OCI-LY7 (cell line): ENCODE measurements at regions not wholly inside any gene's neighbourhood (a gene's known extent, or its start where the extent isn't known, plus 50 kb on each side); places are given as distances from the start of the nearest gene placed in this dataset.

Source experiments
- BruUV-seq: library from RNA; stranded (reverse); fragments of 400-500 nt; replicated peaks from 2 replicates; lab custom pipeline; 2021; lab: Mats Ljungman, UMichigan
- CTCF ChIA-PET: fragments of 300-600 bp; sonication (Branson Sonifier 250); formaldehyde crosslinking; loops from one replicate; lab custom pipeline; 2022; ENCODE audit warnings: antibody characterized with exemption; ENCODE audit not compliant: unreplicated experiment; lab: Charles Lee
- POLR2A ChIA-PET: fragments of 300-600 bp; sonication (Branson Sonifier 250); formaldehyde crosslinking; loops from one replicate; lab custom pipeline; 2022; ENCODE audit warnings: antibody characterized with exemption; lab: Charles Lee
- DNase-seq: peaks from one replicate; pipeline ENCODE4 v3.0.0-alpha.2; 2015; ENCODE audit warnings: low spot score
- H2AFZ ChIP-seq: fragments of 200-600 bp; sonication (generic), shearing (Covaris generic); 2 replicates; pipeline ENCODE4 v1.6.1; 2014; ENCODE audit warnings: mild to moderate bottlenecking, antibody characterized with exemption, low read length, moderate library complexity
- H3K27ac ChIP-seq: fragments of 200-600 bp; sonication (generic); 2 replicates; pipeline ENCODE4 v1.5.1; 2014; ENCODE audit warnings: mixed run types, low read depth, mild to moderate bottlenecking, moderate library complexity, low read length, inconsistent platforms; ENCODE audit not compliant: poor library complexity, severe bottlenecking
- H3K36me3 ChIP-seq: fragments of 200-600 bp; sonication (generic); 2 replicates; pipeline ENCODE4 v1.6.1; 2014; ENCODE audit warnings: mild to moderate bottlenecking, antibody characterized with exemption, low read length, moderate library complexity, mixed read lengths; ENCODE audit not compliant: insufficient read depth
- H3K4me1 ChIP-seq: fragments of 200-600 bp; sonication (generic); 2 replicates; pipeline ENCODE4 v1.5.1; 2014; ENCODE audit warnings: mild to moderate bottlenecking, low read length; ENCODE audit not compliant: insufficient read depth, poor library complexity, severe bottlenecking
- H3K4me2 ChIP-seq: fragments of 200-600 bp; sonication (generic); 2 replicates; pipeline ENCODE4 v1.6.1; 2014; ENCODE audit warnings: mild to moderate bottlenecking, low read length
- H3K4me3 ChIP-seq: fragments of 200-600 bp; sonication (generic); 2 replicates; pipeline ENCODE4 v1.5.1; 2014; ENCODE audit warnings: mild to moderate bottlenecking, low read depth, low read length; ENCODE audit not compliant: poor library complexity, severe bottlenecking
- H3K79me2 ChIP-seq: fragments of 200-600 bp; sonication (generic); 2 replicates; pipeline ENCODE4 v1.6.1; 2016; ENCODE audit warnings: low read depth, mild to moderate bottlenecking, low read length, moderate library complexity, mixed read lengths; ENCODE audit not compliant: insufficient read depth
- H3K9me2 ChIP-seq: fragments of 200-600 bp; sonication (generic); 2 replicates; pipeline ENCODE4 v1.6.1; 2016; ENCODE audit warnings: mild to moderate bottlenecking, low read length, mixed read lengths; ENCODE audit not compliant: insufficient read depth
- H3K9me3 ChIP-seq: fragments of 200-600 bp; sonication (generic); 2 replicates; pipeline ENCODE4 v1.6.1; 2014; ENCODE audit warnings: mild to moderate bottlenecking, mixed run types, low read length, mixed read lengths
- H4K20me1 ChIP-seq: fragments of 200-600 bp; sonication (generic); 2 replicates; pipeline ENCODE4 v1.6.1; 2014; ENCODE audit warnings: mild to moderate bottlenecking, antibody characterized with exemption, low read length, moderate library complexity, mixed read lengths; ENCODE audit not compliant: insufficient read depth
- EZH2phosphoT487 ChIP-seq: fragments of 200-600 bp; sonication (generic); IDR thresholded peaks from 2 replicates; pipeline ENCODE4 v1.6.1; 2018; ENCODE audit warnings: low read depth, borderline replicate concordance, mild to moderate bottlenecking, mixed run types, antibody characterized with exemption, low read length, moderate library complexity, mixed read lengths
- intact Hi-C: fragments of 100-400 bp; cut with micrococcal nuclease; formaldehyde crosslinking; loops from one replicate; pipeline ENCODE4 v1.10.0; 2022; ENCODE audit not compliant: unreplicated experiment
- TF ChIP-seq, protein P1 (sequence below): fragments of 200-600 bp; sonication (generic); conservative IDR thresholded peaks from 2 replicates; pipeline ENCODE4 v1.5.1; 2014; ENCODE audit warnings: mild to moderate bottlenecking, antibody characterized with exemption, low read length, moderate library complexity, mixed read lengths

DNA sequence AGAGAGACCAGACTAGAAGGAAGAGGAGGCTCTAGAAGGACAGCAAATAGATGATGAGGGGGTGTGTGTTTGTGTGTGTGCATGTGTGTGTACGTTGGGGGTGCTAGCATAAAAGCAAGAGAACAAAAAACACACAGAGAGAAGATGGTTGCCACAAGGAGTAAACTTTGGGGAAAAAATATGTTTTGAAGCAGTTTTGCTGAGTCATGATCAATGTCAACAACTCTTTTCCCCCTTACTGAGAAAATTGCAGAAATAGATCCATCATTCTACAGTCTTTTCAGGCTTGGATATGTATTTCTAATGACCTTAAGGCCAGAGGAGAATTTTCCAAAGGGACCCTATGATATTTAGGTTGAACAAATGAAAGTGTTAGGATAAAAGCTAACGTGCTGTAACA is 89.0 kb upstream of the NHS start:
- ChIA-PET CTCF (no interaction called here), POLR2A (no interaction called here)
- no peaks in the 10 kb centered on the region for H3K9me2 ChIP-seq
- no peak overlapping the region for H3K4me2 ChIP-seq
- no peaks in the 10 kb centered on the region for H3K4me1 ChIP-seq
- H3K36me3 ChIP-seq, result no peaks in the 10 kb centered on the region
- intact Hi-C loops, result no loop called here
- BruUV-seq, result no TSS peak
- no peak overlapping the region for H2AFZ ChIP-seq
- no peaks in the 10 kb centered on the region for H4K20me1 ChIP-seq
- H3K27ac ChIP-seq, result no peak overlapping the region
- H3K79me2 ChIP-seq, result no peaks in the 10 kb centered on the region
- H3K4me3 ChIP-seq, result no peak overlapping the region
- H3K9me3 ChIP-seq, result no peaks in the 10 kb centered on the region
- no peak for DNase-seq
- TF ChIP-seq, protein P1, sequence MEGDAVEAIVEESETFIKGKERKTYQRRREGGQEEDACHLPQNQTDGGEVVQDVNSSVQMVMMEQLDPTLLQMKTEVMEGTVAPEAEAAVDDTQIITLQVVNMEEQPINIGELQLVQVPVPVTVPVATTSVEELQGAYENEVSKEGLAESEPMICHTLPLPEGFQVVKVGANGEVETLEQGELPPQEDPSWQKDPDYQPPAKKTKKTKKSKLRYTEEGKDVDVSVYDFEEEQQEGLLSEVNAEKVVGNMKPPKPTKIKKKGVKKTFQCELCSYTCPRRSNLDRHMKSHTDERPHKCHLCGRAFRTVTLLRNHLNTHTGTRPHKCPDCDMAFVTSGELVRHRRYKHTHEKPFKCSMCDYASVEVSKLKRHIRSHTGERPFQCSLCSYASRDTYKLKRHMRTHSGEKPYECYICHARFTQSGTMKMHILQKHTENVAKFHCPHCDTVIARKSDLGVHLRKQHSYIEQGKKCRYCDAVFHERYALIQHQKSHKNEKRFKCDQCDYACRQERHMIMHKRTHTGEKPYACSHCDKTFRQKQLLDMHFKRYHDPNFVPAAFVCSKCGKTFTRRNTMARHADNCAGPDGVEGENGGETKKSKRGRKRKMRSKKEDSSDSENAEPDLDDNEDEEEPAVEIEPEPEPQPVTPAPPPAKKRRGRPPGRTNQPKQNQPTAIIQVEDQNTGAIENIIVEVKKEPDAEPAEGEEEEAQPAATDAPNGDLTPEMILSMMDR, result no peak
- TF ChIP-seq EZH2phosphoT487, result no peak

DNA sequence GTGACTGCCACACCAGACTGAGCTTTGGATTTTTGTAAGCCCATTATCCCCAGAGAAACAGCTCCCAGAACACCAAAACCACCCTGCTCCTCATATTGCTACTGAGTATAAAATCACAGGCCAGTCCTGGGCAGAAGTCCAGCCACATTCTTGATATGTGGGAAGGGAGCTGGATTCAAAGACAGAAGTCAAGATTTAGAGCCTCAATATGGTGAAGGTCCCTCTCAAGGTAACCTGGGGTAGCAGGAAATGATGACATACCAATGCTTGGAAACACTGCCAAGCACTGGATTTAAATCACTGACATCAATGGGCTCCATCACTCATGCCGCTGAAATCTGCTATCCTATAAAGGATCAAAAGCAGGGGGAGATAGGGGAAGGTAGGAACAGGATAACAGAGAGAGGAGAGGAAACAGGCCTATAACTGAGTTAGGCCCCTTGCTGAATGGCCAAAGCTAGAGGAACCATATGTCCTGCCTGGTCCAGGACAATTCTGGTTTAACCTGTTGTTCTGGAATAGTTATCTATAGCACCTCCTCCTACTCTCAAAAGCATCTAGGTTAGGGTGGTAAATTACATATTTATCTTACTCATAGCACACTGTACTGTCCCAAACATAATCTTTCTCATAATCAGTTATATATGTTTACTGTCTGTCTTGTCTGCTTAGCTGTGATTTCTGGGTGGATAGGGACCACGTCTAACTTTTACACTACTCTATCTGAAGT is 83.7 kb upstream of the NHS start:
- CTCF ChIA-PET, result no interaction called here
- intact Hi-C loops, result no loop called here

DNA sequence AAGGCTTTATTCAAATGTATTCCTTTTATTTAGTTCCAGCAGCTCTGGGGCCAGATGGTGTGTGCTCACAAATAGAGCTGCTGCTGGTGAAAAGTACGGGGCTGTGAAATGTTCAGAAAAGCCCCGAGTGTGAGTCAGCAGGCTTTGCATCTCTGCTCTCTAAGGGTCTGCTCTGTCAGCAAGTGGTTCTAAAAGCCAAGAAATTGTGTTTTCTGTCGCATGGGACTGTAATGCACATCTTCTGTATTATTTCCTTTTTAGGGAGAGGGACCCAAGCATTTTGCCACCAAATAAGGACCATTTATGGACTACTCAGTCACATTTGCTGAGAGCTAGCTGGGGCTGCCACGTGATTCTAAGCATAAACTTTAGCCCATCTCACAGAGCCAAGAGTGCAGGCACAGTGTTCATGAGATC is 82.9 kb upstream of the NHS start:
- Histone ChIP-seq H3K4me2 (no peak overlapping the region), H3K79me2 (no peaks in the 10 kb centered on the region), H3K9me3 (no peaks in the 10 kb centered on the region), H3K4me3 (no peak overlapping the region), H3K27ac (no peak overlapping the region), H4K20me1 (no peaks in the 10 kb centered on the region), H3K9me2 (no peaks in the 10 kb centered on the region), H2AFZ (no peak overlapping the region), H3K4me1 (no peaks in the 10 kb centered on the region), H3K36me3 (no peaks in the 10 kb centered on the region)
- BruUV-seq, result no TSS peak
- ChIA-PET POLR2A (no interaction called here), CTCF (no interaction called here)
- DNase-seq, result no peak
- no peak for TF ChIP-seq EZH2phosphoT487
- TF ChIP-seq, protein P1, result no peak
- intact Hi-C loops, result no loop called here

More for the DNA sequence above, 83.7 kb upstream of the NHS start:
- Histone ChIP-seq H2AFZ (no peak overlapping the region), H3K4me1 (no peaks in the 10 kb centered on the region), H3K27ac (no peak overlapping the region), H3K79me2 (no peaks in the 10 kb centered on the region), H3K9me3 (no peaks in the 10 kb centered on the region), H4K20me1 (no peaks in the 10 kb centered on the region), H3K4me3 (no peak overlapping the region), H3K4me2 (no peak overlapping the region), H3K9me2 (no peaks in the 10 kb centered on the region), H3K36me3 (no peaks in the 10 kb centered on the region)
- DNase-seq, result no peak
- POLR2A ChIA-PET, result no interaction called here
- no TSS peak for BruUV-seq
- TF ChIP-seq, protein P1, result no peak
- TF ChIP-seq EZH2phosphoT487, result no peak
